ENCODE measurements at regions not wholly inside any gene's neighbourhood (a gene's known extent, or its start where the extent isn't known, plus 50 kb on each side); places are given as distances from the start of the nearest gene placed in this dataset.

GRCh38 chr18:59050661-59051057, 89.0 kb upstream of the SEC11C start:
- no peak for TF ChIP-seq CTCF (IDR thresholded peaks at IDR 0.05)
- TF ChIP-seq POLR2A (IDR thresholded peaks at IDR 0.05) = no peak

All from adrenal gland (tissue), 5 donors.